H9 (cell line): ENCODE measurements at regions not wholly inside any gene's neighbourhood (a gene's known extent, or its start where the extent isn't known, plus 50 kb on each side); places are given as distances from the start of the nearest gene placed in this dataset.

Experiments
- DNase-seq: peaks from one replicate; pipeline ENCODE4 v3.0.0-alpha.2; 2017
- H2AFZ ChIP-seq: one replicate; pipeline ENCODE4 v1.6.1; 2013; ENCODE audit warnings: mild to moderate bottlenecking, low read length, control low read depth, moderate library complexity
- H2AK5ac ChIP-seq: 2 replicates; pipeline ENCODE4 v1.6.1; 2013; ENCODE audit warnings: low read length, control low read depth, mixed read lengths; ENCODE audit not compliant: insufficient read length
- H2BK120ac ChIP-seq: one replicate; pipeline ENCODE4 v1.6.1; 2013; ENCODE audit warnings: low read depth, mild to moderate bottlenecking, low read length, control low read depth, inconsistent platforms; ENCODE audit not compliant: poor library complexity, severe bottlenecking
- H2BK12ac ChIP-seq: 2 replicates; pipeline ENCODE4 v1.6.1; 2013; ENCODE audit warnings: low read length, control low read depth, mixed read lengths, low read depth; ENCODE audit not compliant: insufficient read length
- H2BK15ac ChIP-seq: 2 replicates; pipeline ENCODE4 v1.6.1; 2013; ENCODE audit warnings: low read depth, low read length, control low read depth
- H2BK20ac ChIP-seq: one replicate; pipeline ENCODE4 v1.6.1; 2013; ENCODE audit warnings: low read depth, mild to moderate bottlenecking, low read length, control low read depth, inconsistent platforms; ENCODE audit not compliant: poor library complexity, severe bottlenecking
- H2BK5ac ChIP-seq: 2 replicates; pipeline ENCODE4 v1.6.1; 2013; ENCODE audit warnings: low read length, control low read depth, mixed read lengths; ENCODE audit not compliant: insufficient read length
- H3K14ac ChIP-seq: 2 replicates; pipeline ENCODE4 v1.6.1; 2013; ENCODE audit warnings: low read length, control low read depth; ENCODE audit not compliant: insufficient read depth
- H3K18ac ChIP-seq: 2 replicates; pipeline ENCODE4 v1.6.1; 2013; ENCODE audit warnings: low read depth, mild to moderate bottlenecking, mixed read lengths, low read length, control low read depth; ENCODE audit not compliant: insufficient read length
- H3K23ac ChIP-seq: 2 replicates; pipeline ENCODE4 v1.6.1; 2013; ENCODE audit warnings: low read length, control low read depth, mixed read lengths, low read depth; ENCODE audit not compliant: insufficient read length
- H3K23me2 ChIP-seq: 2 replicates; pipeline ENCODE4 v1.6.1; 2013; ENCODE audit warnings: low read depth, mild to moderate bottlenecking, mixed read lengths, low read length, control low read depth; ENCODE audit not compliant: insufficient read length, poor library complexity, severe bottlenecking
- H3K27ac ChIP-seq: 2 replicates; pipeline ENCODE4 v1.5.1; 2013; ENCODE audit warnings: low read length, control low read depth, mixed read lengths, low read depth; ENCODE audit not compliant: insufficient read length
- H3K27me3 ChIP-seq: 2 replicates; pipeline ENCODE4 v1.6.1; 2013; ENCODE audit warnings: low read length, control low read depth, inconsistent platforms; ENCODE audit not compliant: insufficient read depth
- H3K4ac ChIP-seq: 2 replicates; pipeline ENCODE4 v1.6.1; 2013; ENCODE audit warnings: low read depth, mild to moderate bottlenecking, control low read depth, inconsistent platforms, low read length, moderate library complexity
- H3K4me1 ChIP-seq: 2 replicates; pipeline ENCODE4 v1.6.1; 2013; ENCODE audit warnings: low read length, control low read depth, inconsistent platforms; ENCODE audit not compliant: insufficient read depth
- H3K4me2 ChIP-seq: 2 replicates; pipeline ENCODE4 v1.6.1; 2013; ENCODE audit warnings: low read length, control low read depth, mixed read lengths; ENCODE audit not compliant: insufficient read length, insufficient read depth
- H3K56ac ChIP-seq: 2 replicates; pipeline ENCODE4 v1.6.1; 2013; ENCODE audit warnings: low read depth, mild to moderate bottlenecking, mixed read lengths, low read length, control low read depth; ENCODE audit not compliant: insufficient read length
- H3K79me1 ChIP-seq: 2 replicates; pipeline ENCODE4 v1.6.1; 2013; ENCODE audit warnings: low read depth, mild to moderate bottlenecking, moderate library complexity, low read length, control low read depth, inconsistent platforms; ENCODE audit not compliant: insufficient read depth, poor library complexity, severe bottlenecking
- H3K79me2 ChIP-seq: 2 replicates; pipeline ENCODE4 v1.6.1; 2013; ENCODE audit warnings: low read length, control low read depth, inconsistent platforms; ENCODE audit not compliant: insufficient read depth
- H3K9ac ChIP-seq: 2 replicates; pipeline ENCODE4 v1.6.1; 2013; ENCODE audit warnings: low read length, control low read depth, mixed read lengths; ENCODE audit not compliant: insufficient read length; ENCODE audit errors: extremely low read depth
- H3K9me3 ChIP-seq: one replicate; pipeline ENCODE4 v1.6.1; 2013; ENCODE audit warnings: low read depth, low read length, inconsistent platforms; ENCODE audit not compliant: control insufficient read depth
- H3T11ph ChIP-seq: one replicate; pipeline ENCODE4 v1.6.1; 2013; ENCODE audit warnings: mild to moderate bottlenecking, low read length, control low read depth, inconsistent platforms
- H4K20me1 ChIP-seq: one replicate; pipeline ENCODE4 v1.6.1; 2013; ENCODE audit not compliant: control insufficient read depth, insufficient read length, insufficient read depth
- H4K5ac ChIP-seq: 2 replicates; pipeline ENCODE4 v1.6.1; 2013; ENCODE audit warnings: low read depth, mild to moderate bottlenecking, mixed read lengths, low read length, control low read depth; ENCODE audit not compliant: insufficient read length
- H4K8ac ChIP-seq: replicated peaks from 2 replicates; pipeline ENCODE4 v1.6.1; 2013; ENCODE audit warnings: low read length, control low read depth, mixed read lengths, low read depth; ENCODE audit not compliant: insufficient read length
- H4K91ac ChIP-seq: 2 replicates; pipeline ENCODE4 v1.6.1; 2013; ENCODE audit warnings: low read depth, mild to moderate bottlenecking, moderate library complexity, mixed read lengths, low read length, control low read depth; ENCODE audit not compliant: insufficient read length
- H3K27ac Mint-ChIP-seq, 3 experiments: 2 replicates in 2 of 3; 3 replicates in 1 of 3; pipeline ENCODE4 v1.8.0; 2020 to 2021; ENCODE audit warnings: mixed read lengths in 3 of 3, mild to moderate bottlenecking in 1 of 3, moderate library complexity in 1 of 3
- H3K27me3 Mint-ChIP-seq: 2 replicates; pipeline ENCODE4 v1.8.0; 2021; ENCODE audit warnings: low read depth, mild to moderate bottlenecking, moderate library complexity, mixed read lengths
- H3K36me3 Mint-ChIP-seq, 3 experiments: 2 replicates in 2 of 3; 3 replicates in 1 of 3; pipeline ENCODE4 v1.8.0; 2020 to 2021; ENCODE audit warnings: low read depth in 3 of 3, mixed read lengths in 3 of 3; ENCODE audit not compliant: insufficient read depth in 1 of 3
- H3K4me1 Mint-ChIP-seq, 2 experiments: 2 replicates each; pipeline ENCODE4 v1.8.0; 2020; ENCODE audit warnings: mixed read lengths in 2 of 2
- H3K4me3 Mint-ChIP-seq, 2 experiments: 2 replicates in 1 of 2; 3 replicates in 1 of 2; pipeline ENCODE4 v1.8.0; 2020 to 2021; ENCODE audit warnings: mild to moderate bottlenecking in 2 of 2, mixed read lengths in 2 of 2, moderate library complexity in 1 of 2
- H3K9me3 Mint-ChIP-seq, 2 experiments: 2 replicates in 1 of 2; 3 replicates in 1 of 2; pipeline ENCODE4 v1.8.0; 2020; ENCODE audit warnings: mild to moderate bottlenecking in 2 of 2, mixed read lengths in 2 of 2, moderate library complexity in 1 of 2
- WGBS: extraction: QIAGEN DNeasy Blood & Tissue Kit; methylation state at CpG from one replicate; pipeline ENCODE4 v1.1.7; 2013; ENCODE audit warnings: missing lambda C conversion rate, low lambda C conversion rate, mixed read lengths; ENCODE audit not compliant: insufficient read length; ENCODE audit errors: extremely low coverage; 5-methylcytosine and 5-hydroxymethylcytosine counted together
- TF ChIP-seq, protein P1 (sequence below): fragments of 200-600 bp; sonication (generic); conservative IDR thresholded peaks from 3 replicates; pipeline ENCODE4 v1.8.0; 2021; ENCODE audit warnings: antibody characterized with exemption, mild to moderate bottlenecking

DNA sequence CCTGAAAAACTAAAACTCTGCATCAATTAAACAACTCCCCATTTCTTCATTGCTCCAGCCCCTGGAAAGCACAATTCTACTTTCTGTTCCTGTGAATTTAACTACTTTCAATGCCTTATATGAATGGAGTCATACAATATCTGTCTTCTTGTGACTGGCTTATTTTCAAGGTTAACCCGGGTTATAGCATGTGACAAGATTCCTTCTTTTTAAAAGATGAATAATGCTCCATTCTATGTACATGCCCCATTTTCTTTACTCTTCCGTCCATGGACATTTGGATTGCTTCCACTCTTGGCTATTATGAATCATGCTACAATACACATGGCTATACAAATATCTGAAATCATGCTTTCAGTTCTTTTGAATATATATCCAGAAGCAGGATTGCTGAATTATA is 334.9 kb upstream of the ID4 start:
- no peak overlapping the region for H3K18ac ChIP-seq
- H3K27me3 Mint-ChIP-seq = no peaks in the 10 kb centered on the region
- H3K36me3 Mint-ChIP-seq = peaks cover 0 to 21% (median 6%) of the 10 kb centered on the region in 3 experiments; a peak in 4 of 7 replicates
- H3K9me3 ChIP-seq = no peaks in the 10 kb centered on the region
- H3K23ac ChIP-seq = no peak overlapping the region
- H3K9me3 Mint-ChIP-seq = peaks cover 15 to 30% of the 10 kb centered on the region in 2 experiments; a peak in 4 of 5 replicates
- H2BK5ac ChIP-seq = no peak overlapping the region
- no peak overlapping the region for H2BK20ac ChIP-seq
- TF ChIP-seq, protein P1, sequence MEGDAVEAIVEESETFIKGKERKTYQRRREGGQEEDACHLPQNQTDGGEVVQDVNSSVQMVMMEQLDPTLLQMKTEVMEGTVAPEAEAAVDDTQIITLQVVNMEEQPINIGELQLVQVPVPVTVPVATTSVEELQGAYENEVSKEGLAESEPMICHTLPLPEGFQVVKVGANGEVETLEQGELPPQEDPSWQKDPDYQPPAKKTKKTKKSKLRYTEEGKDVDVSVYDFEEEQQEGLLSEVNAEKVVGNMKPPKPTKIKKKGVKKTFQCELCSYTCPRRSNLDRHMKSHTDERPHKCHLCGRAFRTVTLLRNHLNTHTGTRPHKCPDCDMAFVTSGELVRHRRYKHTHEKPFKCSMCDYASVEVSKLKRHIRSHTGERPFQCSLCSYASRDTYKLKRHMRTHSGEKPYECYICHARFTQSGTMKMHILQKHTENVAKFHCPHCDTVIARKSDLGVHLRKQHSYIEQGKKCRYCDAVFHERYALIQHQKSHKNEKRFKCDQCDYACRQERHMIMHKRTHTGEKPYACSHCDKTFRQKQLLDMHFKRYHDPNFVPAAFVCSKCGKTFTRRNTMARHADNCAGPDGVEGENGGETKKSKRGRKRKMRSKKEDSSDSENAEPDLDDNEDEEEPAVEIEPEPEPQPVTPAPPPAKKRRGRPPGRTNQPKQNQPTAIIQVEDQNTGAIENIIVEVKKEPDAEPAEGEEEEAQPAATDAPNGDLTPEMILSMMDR = no peak
- H3K9ac ChIP-seq = no peak overlapping the region
- H3K23me2 ChIP-seq = no peaks in the 10 kb centered on the region
- H4K8ac ChIP-seq = no peak overlapping the region
- H3K14ac ChIP-seq = no peak overlapping the region
- H2AK5ac ChIP-seq = no peak overlapping the region
- H3K4me1 Mint-ChIP-seq = no peaks in the 10 kb centered on the region
- no peak overlapping the region for H3K56ac ChIP-seq
- H4K91ac ChIP-seq = no peak overlapping the region
- no CpG with 5 or more reads among the region's 2 CpGs for WGBS
- no peaks in the 10 kb centered on the region for H4K20me1 ChIP-seq
- H3K4me2 ChIP-seq = no peak overlapping the region
- no peaks in the 10 kb centered on the region for H3K4me1 ChIP-seq
- H2BK12ac ChIP-seq = no peak overlapping the region
- no peak overlapping the region for H3K4me3 Mint-ChIP-seq
- DNase-seq = no peak
- H3K27ac ChIP-seq = no peak overlapping the region
- no peaks in the 10 kb centered on the region for H3K79me2 ChIP-seq
- no peak overlapping the region for H3T11ph ChIP-seq
- no peaks in the 10 kb centered on the region for H3K27me3 ChIP-seq
- H2BK15ac ChIP-seq = no peak overlapping the region
- no peak overlapping the region for H3K4ac ChIP-seq
- H4K5ac ChIP-seq = no peak overlapping the region
- no peak overlapping the region for H2BK120ac ChIP-seq
- no peak overlapping the region for H3K27ac Mint-ChIP-seq
- H2AFZ ChIP-seq = no peak overlapping the region
- no peaks in the 10 kb centered on the region for H3K79me1 ChIP-seq
